Activated CD4-positive, alpha-beta T cell treated with anti-CD3 and anti-CD28 coated beads for 48 hours (primary cell): ENCODE measurements at regions not wholly inside any gene's neighbourhood (a gene's known extent, or its start where the extent isn't known, plus 50 kb on each side); places are given as distances from the start of the nearest gene placed in this dataset.

Source experiments
- DNase-seq: peaks from one replicate; pipeline ENCODE4 v3.0.0-alpha.2; 2020

- DNase-seq, result no peak
These were observed 185.8 kb upstream of the IL12A start for GRCh38 chr3:159802864-159803263.

GRCh38 chr3:159803459-159803858 is 185.2 kb upstream of the IL12A start:
- DNase-seq, result no peak

- peak; percentile 51 for DNase-seq
These were observed 183.8 kb upstream of the IL12A start for GRCh38 chr3:159804726-159805410.

GRCh38 chr3:159805411-159805772 is 183.2 kb upstream of the IL12A start:
- no peak for DNase-seq

GRCh38 chr3:159806412-159806811 is 182.2 kb upstream of the IL12A start:
- no peak for DNase-seq

- DNase-seq, result no peak
These were observed 181.2 kb upstream of the IL12A start for GRCh38 chr3:159807137-159808040.

GRCh38 chr3:159813822-159814531 is 174.7 kb upstream of the IL12A start:
- DNase-seq, result no peak

- DNase-seq, result no peak
These were observed 172.1 kb upstream of the IL12A start for GRCh38 chr3:159816512-159816911.

- no peak for DNase-seq
These were observed 171.5 kb upstream of the IL12A start for GRCh38 chr3:159817126-159817525.

GRCh38 chr3:159817571-159817970 is 171.1 kb upstream of the IL12A start:
- DNase-seq, result no peak

- DNase-seq, result no peak
These were observed 170.2 kb upstream of the IL12A start for GRCh38 chr3:159818399-159818798.

- DNase-seq, result no peak
These were observed 169.6 kb upstream of the IL12A start for GRCh38 chr3:159818997-159819500.

- no peak for DNase-seq
These were observed 169.0 kb upstream of the IL12A start for GRCh38 chr3:159819676-159820075.

- no peak for DNase-seq
These were observed 167.5 kb upstream of the IL12A start for GRCh38 chr3:159821110-159821509.

GRCh38 chr3:159821736-159822135 is 166.9 kb upstream of the IL12A start:
- no peak for DNase-seq

- DNase-seq, result no peak
These were observed 164.9 kb upstream of the IL12A start for GRCh38 chr3:159823780-159824179.

- DNase-seq, result no peak
These were observed 164.3 kb upstream of the IL12A start for GRCh38 chr3:159824333-159824732.

GRCh38 chr3:159825216-159825854 is 163.3 kb upstream of the IL12A start:
- no peak for DNase-seq

- DNase-seq, result no peak
These were observed 160.1 kb upstream of the IL12A start for GRCh38 chr3:159828542-159828943.

- DNase-seq, result no peak
These were observed 159.6 kb upstream of the IL12A start for GRCh38 chr3:159829056-159829455.

GRCh38 chr3:159829539-159830227 is 159.0 kb upstream of the IL12A start:
- DNase-seq, result no peak

- no peak for DNase-seq
These were observed 158.0 kb upstream of the IL12A start for GRCh38 chr3:159830523-159831154.
